Activated naive CD8-positive, alpha-beta T cell treated with anti-CD3 and anti-CD28 coated beads, Interleukin-2, amount 10 ng/mL, durations not matched to agents 7 days and 5 days (primary cell): ENCODE measurements at regions not wholly inside any gene's neighbourhood (a gene's known extent, or its start where the extent isn't known, plus 50 kb on each side); places are given as distances from the start of the nearest gene placed in this dataset.

Experiments
- ATAC-seq: fragments of 150-1000 bp; cut with Tn5 transposase; one replicate; pipeline ENCODE4 v1.10.0; 2021; ENCODE audit warnings: low read depth, moderate library complexity
- POLR2A ChIA-PET: fragments of 350-600 bp; sonication (Branson Sonifier 250); formaldehyde crosslinking; loops from one replicate; lab custom pipeline; 2021; ENCODE audit warnings: antibody characterized with exemption; lab: Charles Lee
- DNase-seq: peaks from one replicate; pipeline ENCODE4 v3.0.0; 2021
- H3K27ac Mint-ChIP-seq: one replicate; pipeline ENCODE4 v1.8.0; 2022; ENCODE audit warnings: mild to moderate bottlenecking, mixed read lengths
- H3K27me3 Mint-ChIP-seq: one replicate; pipeline ENCODE4 v1.8.0; 2022; ENCODE audit warnings: mild to moderate bottlenecking, moderate library complexity, mixed read lengths
- H3K36me3 Mint-ChIP-seq: one replicate; pipeline ENCODE4 v1.8.0; 2021; ENCODE audit warnings: mild to moderate bottlenecking, mixed read lengths
- H3K4me1 Mint-ChIP-seq: one replicate; pipeline ENCODE4 v1.8.0; 2021; ENCODE audit warnings: mixed read lengths
- H3K4me3 Mint-ChIP-seq: one replicate; pipeline ENCODE4 v1.8.0; 2022; ENCODE audit warnings: mild to moderate bottlenecking, moderate library complexity, mixed read lengths
- H3K9me3 Mint-ChIP-seq: one replicate; pipeline ENCODE4 v1.8.0; 2021; ENCODE audit warnings: mixed read lengths

DNA sequence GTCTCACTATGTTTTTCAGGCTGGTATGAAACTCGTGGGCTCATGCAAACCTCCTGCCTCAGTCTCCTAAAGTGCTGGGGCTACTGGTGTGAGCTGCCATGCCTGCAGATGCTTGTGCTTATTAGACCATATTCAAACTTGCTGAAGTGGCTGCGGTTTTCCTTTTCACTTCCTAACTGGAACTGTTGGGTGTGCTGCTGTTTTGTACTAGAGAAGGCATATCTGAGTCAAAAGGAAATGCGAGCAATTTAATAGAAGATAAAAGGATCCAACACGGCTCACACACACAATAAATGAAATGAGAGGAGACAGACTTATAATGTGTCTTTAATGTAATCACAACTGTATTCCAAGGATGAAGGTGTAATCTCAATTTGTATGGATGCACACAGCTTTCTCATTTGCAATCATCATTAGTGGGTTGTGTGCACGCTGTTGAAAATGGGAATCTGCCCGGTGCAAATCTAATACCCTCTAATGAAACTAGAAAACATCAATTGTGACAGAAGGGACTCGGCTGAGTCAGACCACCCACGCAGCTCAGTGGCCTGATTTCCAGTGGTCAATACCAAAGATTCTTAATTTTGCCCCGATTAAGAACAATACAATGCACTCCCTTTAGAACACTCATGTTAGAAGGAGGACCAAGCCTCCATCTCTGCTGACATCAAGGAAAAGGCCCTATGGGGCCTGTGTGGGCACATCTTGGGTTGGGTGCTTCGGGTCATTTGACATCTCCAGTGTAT is 532.7 kb downstream of the TDRD15 start:
- Mint-ChIP-seq H3K4me1 (no peaks in the 10 kb centered on the region), H3K36me3 (no peaks in the 10 kb centered on the region), H3K9me3 (peaks cover 5% of the 10 kb centered on the region), H3K27ac (no peak overlapping the region), H3K27me3 (no peaks in the 10 kb centered on the region), H3K4me3 (no peak overlapping the region)
- DNase-seq (no peak), ATAC-seq (no peak)
- POLR2A ChIA-PET, result no interaction called here

DNA sequence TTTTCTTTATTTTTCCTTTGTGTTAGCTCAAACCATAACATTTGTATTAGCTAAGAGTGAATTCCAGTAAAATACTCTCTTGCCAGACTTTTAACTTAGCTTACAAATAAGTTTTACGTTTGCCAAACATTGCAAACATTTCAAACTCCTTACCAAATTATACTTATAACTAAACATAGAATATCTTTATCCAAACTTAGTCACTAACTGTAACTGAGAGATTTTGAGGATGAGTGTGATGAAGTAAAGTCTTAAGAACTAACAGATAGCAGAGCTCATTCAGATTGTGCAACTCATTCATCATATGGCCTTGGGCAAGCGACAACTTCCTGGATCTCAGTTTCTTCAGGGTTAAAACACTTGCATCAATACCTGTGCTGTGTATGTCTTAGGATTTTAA is 533.7 kb downstream of the TDRD15 start:
- DNase-seq (no peak), ATAC-seq (no peak)
- Mint-ChIP-seq H3K36me3 (no peaks in the 10 kb centered on the region), H3K9me3 (peaks cover 5% of the 10 kb centered on the region), H3K27me3 (no peaks in the 10 kb centered on the region), H3K4me3 (no peak overlapping the region), H3K4me1 (no peaks in the 10 kb centered on the region), H3K27ac (no peak overlapping the region)
- POLR2A ChIA-PET, result no interaction called here

DNA sequence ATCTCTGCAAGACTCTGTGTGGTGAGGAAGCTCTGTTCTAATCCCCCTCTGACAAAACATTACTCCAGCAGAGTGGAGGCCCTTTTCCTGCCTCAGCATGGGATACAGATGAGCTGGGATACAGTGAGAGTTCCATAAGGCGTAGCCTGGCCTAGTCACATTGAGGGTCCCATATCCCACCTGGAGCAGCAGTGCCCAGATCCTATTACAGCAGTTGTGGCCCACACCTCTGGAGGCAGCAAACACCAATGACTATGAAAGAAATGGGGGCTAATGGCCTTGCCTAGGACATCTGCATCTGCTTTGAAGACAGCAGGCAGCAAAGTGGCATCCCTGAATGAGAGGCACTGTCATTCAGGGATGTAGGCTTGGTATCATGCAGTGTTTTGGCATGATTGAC is 534.5 kb downstream of the TDRD15 start:
- Mint-ChIP-seq H3K27me3 (no peaks in the 10 kb centered on the region), H3K4me1 (no peaks in the 10 kb centered on the region), H3K36me3 (no peaks in the 10 kb centered on the region), H3K4me3 (no peak overlapping the region), H3K9me3 (peaks cover 5% of the 10 kb centered on the region), H3K27ac (no peak overlapping the region)
- POLR2A ChIA-PET, result no interaction called here
- DNase-seq, result no peak
- ATAC-seq, result no peak

DNA sequence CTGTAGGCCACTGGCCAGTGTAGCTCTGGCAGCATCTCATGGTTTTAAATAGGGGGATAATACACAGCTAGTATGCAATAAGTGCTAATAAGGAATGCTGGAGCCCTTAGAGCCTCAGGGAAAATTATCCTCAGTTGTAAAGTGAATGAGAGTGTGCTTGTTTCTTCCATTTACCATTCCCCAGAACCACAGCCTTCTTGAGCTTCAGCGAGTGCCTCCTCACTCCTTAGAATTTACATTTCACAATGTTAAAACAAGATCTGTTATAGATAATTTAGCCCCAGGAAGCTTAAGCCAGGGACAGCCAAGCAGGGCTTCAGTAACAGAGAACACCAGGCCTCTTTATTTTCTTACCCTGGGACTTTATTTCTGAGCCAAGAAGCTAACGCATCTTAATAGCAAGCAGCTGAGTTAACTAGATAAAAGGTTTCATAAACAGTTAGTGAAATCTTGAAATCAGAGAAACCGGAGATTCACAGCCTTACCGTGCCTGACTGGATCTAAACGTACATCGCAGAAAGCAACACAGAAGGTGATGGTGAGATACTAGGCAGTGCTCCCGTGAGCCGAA is 535.2 kb downstream of the TDRD15 start:
- H3K9me3 Mint-ChIP-seq, result peaks cover 5% of the 10 kb centered on the region
- no peak overlapping the region for H3K4me3 Mint-ChIP-seq

DNA sequence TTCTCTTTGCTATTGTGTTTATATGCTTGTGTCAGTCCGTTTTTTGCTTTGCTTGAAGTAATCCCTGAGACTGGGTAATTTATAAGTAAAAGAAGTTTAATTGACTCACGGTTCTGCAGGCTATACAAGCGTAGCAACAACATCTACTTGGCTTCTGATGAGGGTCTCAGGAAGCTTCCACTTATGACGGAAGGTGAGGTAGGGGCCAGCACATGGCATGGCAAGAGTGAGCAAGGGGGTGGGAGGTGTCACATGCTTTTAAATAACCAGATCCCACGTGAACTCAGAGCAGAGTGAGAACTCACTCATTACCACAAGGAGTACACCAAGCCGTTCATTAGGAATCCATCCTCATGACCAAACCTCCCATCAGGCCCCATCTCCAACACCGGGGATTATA is 540.3 kb downstream of the TDRD15 start:
- POLR2A ChIA-PET, result no interaction called here
- no peak for ATAC-seq
- no peak for DNase-seq
- no peak overlapping the region for H3K27ac Mint-ChIP-seq
- H3K36me3 Mint-ChIP-seq, result no peaks in the 10 kb centered on the region
- peaks cover 2% of the 10 kb centered on the region for H3K9me3 Mint-ChIP-seq
- H3K27me3 Mint-ChIP-seq, result no peaks in the 10 kb centered on the region
- H3K4me1 Mint-ChIP-seq, result no peaks in the 10 kb centered on the region
- no peak overlapping the region for H3K4me3 Mint-ChIP-seq

More for the DNA sequence above, 535.2 kb downstream of the TDRD15 start:
- no peak for ATAC-seq
- POLR2A ChIA-PET, result no interaction called here
- Mint-ChIP-seq H3K27ac (no peak overlapping the region), H3K4me1 (no peaks in the 10 kb centered on the region), H3K36me3 (no peaks in the 10 kb centered on the region), H3K27me3 (no peaks in the 10 kb centered on the region)
- DNase-seq, result no peak

DNA sequence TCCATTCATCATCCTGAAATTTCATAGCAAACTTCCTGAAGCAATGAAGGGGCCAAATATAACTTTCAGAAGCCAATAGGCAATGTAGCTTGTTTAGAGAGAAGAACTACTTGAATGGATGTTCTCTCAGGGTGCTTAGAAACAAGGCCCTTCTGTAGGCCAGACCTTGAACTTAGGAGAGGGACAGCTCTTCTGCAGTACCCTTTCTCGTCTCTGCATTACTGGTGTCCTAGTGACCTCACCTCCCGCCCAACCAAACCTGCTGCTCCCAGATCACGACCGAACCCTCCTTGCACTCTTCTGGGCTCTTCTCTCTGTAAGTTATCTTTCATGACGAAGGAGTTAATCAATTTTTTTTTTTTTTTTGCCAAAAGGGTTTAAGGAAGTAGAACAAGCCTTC is 543.9 kb downstream of the TDRD15 start:
- H3K27ac Mint-ChIP-seq, result no peak overlapping the region
- DNase-seq (no peak), ATAC-seq (no peak)
- H3K36me3 Mint-ChIP-seq, result no peaks in the 10 kb centered on the region
- no peak overlapping the region for H3K4me3 Mint-ChIP-seq
- H3K27me3 Mint-ChIP-seq, result no peaks in the 10 kb centered on the region
- H3K4me1 Mint-ChIP-seq, result no peaks in the 10 kb centered on the region
- H3K9me3 Mint-ChIP-seq, result peaks cover 3% of the 10 kb centered on the region
- POLR2A ChIA-PET, result no interaction called here

DNA sequence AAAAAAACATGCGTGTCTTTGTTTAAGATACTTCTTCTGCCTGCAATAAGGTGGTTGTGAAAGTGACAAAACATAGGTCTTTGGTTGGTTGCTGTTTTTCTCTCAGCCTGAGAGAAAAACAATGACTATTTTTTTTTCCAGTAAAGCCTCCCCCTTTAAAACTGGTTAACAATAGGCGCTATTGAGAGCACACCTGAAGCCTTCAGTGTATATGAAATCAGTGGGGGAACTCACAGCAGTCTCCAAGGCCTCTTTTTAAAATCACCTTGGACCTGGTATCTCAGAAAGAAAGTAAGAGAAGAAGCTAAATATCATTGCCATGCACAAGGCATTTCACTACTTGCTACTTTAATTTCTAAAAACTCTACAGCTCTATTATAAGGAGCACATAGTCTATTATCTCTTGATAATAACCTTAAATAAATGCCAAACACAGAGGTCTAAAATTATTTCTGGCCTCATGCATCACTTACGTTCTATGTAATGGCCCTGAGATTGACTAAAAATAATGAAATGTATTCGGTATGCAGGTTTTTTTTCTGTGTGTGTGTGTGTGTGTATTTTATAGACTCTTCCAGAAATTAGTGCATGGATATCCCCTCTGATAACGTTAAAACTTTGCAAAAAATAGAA is 544.4 kb downstream of the TDRD15 start:
- DNase-seq (no peak), ATAC-seq (no peak)
- POLR2A ChIA-PET, result no interaction called here
- H3K27me3 Mint-ChIP-seq, result no peaks in the 10 kb centered on the region
- no peaks in the 10 kb centered on the region for H3K4me1 Mint-ChIP-seq
- peaks cover 3% of the 10 kb centered on the region for H3K9me3 Mint-ChIP-seq
- H3K4me3 Mint-ChIP-seq, result no peak overlapping the region
- H3K36me3 Mint-ChIP-seq, result no peaks in the 10 kb centered on the region
- H3K27ac Mint-ChIP-seq, result no peak overlapping the region

- Mint-ChIP-seq H3K9me3 (no peaks in the 10 kb centered on the region), H3K4me1 (no peaks in the 10 kb centered on the region), H3K27me3 (no peaks in the 10 kb centered on the region), H3K4me3 (no peak overlapping the region), H3K36me3 (no peaks in the 10 kb centered on the region), H3K27ac (no peak overlapping the region)
- DNase-seq, result no peak
- ATAC-seq, result no peak
- POLR2A ChIA-PET, result no interaction called here
These were observed 552.3 kb downstream of the TDRD15 start for GRCh38 chr2:21676041-21676440.

DNA sequence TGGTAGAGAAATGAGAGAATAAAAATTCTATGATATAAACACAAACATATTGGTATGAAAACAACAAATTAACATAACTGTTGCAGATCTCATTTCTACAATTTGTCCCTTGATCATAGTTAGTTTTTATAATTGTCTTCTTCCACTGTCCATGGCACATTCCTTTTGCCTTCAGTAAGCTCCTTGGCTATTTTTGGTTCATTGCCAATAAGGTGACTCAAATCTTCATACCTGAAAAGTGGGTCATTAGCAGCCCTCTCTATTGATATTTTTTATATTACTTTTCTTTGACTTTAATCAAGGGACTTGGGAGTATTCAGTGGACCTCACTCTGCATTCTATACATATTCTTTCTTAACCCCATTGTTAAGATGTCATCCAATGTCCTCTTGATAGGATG is 552.9 kb downstream of the TDRD15 start:
- H3K4me3 Mint-ChIP-seq, result no peak overlapping the region
- ATAC-seq (no peak), DNase-seq (no peak)
- no peaks in the 10 kb centered on the region for H3K27me3 Mint-ChIP-seq
- no peaks in the 10 kb centered on the region for H3K9me3 Mint-ChIP-seq
- H3K27ac Mint-ChIP-seq, result no peak overlapping the region
- no peaks in the 10 kb centered on the region for H3K4me1 Mint-ChIP-seq
- POLR2A ChIA-PET, result no interaction called here
- H3K36me3 Mint-ChIP-seq, result no peaks in the 10 kb centered on the region

DNA sequence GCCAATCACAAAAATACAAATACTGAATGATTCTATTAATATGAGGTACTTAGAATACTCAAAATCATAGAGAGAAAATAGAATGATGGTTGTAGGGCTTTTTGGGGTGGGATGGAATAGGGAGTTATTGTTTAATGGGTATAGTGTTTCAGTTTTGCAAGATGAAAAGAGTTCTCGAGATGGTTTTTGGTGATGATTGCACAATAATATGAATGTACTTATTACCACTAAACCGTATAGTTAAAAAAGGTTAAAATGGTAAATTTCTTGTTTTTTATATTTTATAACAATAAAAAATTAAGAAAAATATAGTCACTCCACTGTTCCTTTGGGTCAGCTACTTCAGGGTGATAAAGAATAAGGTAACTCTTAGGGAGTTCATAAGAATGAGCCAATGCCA is 560.1 kb downstream of the TDRD15 start:
- Mint-ChIP-seq H3K9me3 (no peaks in the 10 kb centered on the region), H3K4me1 (no peaks in the 10 kb centered on the region), H3K27me3 (no peaks in the 10 kb centered on the region), H3K36me3 (no peaks in the 10 kb centered on the region), H3K27ac (no peak overlapping the region), H3K4me3 (no peak overlapping the region)
- no peak for DNase-seq
- POLR2A ChIA-PET, result no interaction called here
- ATAC-seq, result no peak

DNA sequence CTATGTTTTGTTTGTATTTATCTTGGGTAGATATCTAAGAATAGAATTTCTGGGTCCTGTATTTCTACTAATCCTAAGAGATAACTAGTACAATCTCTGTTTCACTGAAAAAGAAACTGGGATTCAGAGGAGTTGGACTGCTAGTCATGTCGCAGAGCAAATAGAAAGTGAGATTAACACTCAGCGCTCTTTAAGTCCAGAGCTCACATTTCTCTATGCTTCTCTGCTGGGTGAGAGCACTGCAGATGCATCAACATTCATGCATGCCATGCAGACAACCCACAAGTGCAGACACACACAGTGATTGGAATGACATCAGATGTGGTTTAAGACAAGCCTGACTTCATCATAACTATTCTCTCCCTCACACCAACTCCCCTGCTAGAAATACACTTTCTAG is 563.8 kb downstream of the TDRD15 start:
- DNase-seq (no peak), ATAC-seq (no peak)
- Mint-ChIP-seq H3K9me3 (no peaks in the 10 kb centered on the region), H3K27me3 (no peaks in the 10 kb centered on the region), H3K4me1 (no peaks in the 10 kb centered on the region), H3K4me3 (no peak overlapping the region), H3K36me3 (no peaks in the 10 kb centered on the region), H3K27ac (no peak overlapping the region)
- POLR2A ChIA-PET, result no interaction called here

- H3K9me3 Mint-ChIP-seq, result no peaks in the 10 kb centered on the region
- POLR2A ChIA-PET, result no interaction called here
- H3K27ac Mint-ChIP-seq, result no peak overlapping the region
- no peaks in the 10 kb centered on the region for H3K36me3 Mint-ChIP-seq
- H3K4me1 Mint-ChIP-seq, result no peaks in the 10 kb centered on the region
- no peak overlapping the region for H3K4me3 Mint-ChIP-seq
- DNase-seq, result no peak
- no peaks in the 10 kb centered on the region for H3K27me3 Mint-ChIP-seq
- no peak for ATAC-seq
These were observed 566.2 kb downstream of the TDRD15 start for GRCh38 chr2:21690005-21690404.

GRCh38 chr2:21693081-21693480 is 569.3 kb downstream of the TDRD15 start:
- no peak for DNase-seq
- no peaks in the 10 kb centered on the region for H3K9me3 Mint-ChIP-seq
- ATAC-seq, result no peak
- no peaks in the 10 kb centered on the region for H3K27me3 Mint-ChIP-seq
- no peak overlapping the region for H3K27ac Mint-ChIP-seq
- POLR2A ChIA-PET, result no interaction called here
- H3K4me3 Mint-ChIP-seq, result no peak overlapping the region
- no peaks in the 10 kb centered on the region for H3K36me3 Mint-ChIP-seq
- H3K4me1 Mint-ChIP-seq, result no peaks in the 10 kb centered on the region
